PC-3 (cell line): ENCODE measurements at regions not wholly inside any gene's neighbourhood (a gene's known extent, or its start where the extent isn't known, plus 50 kb on each side); places are given as distances from the start of the nearest gene placed in this dataset.

ENCODE experiments used
- ATAC-seq: fragments of 200-7000 bp; cut with Tn5 transposase; 2 replicates; pipeline ENCODE4 v1.9.1; 2020; ENCODE audit warnings: mild to moderate bottlenecking, moderate library complexity
- BruUV-seq: library from RNA; stranded (reverse); fragments of 400-500 nt; replicated peaks from 2 replicates; lab custom pipeline; 2021; lab: Mats Ljungman, UMichigan
- CTCF ChIA-PET: fragments of 300-600 bp; sonication (Branson Sonifier 250); formaldehyde crosslinking; loops from one replicate; lab custom pipeline; 2022; ENCODE audit warnings: antibody characterized with exemption; lab: Charles Lee
- POLR2A ChIA-PET: fragments of 300-600 bp; sonication (Branson Sonifier 250); formaldehyde crosslinking; loops from one replicate; lab custom pipeline; 2022; ENCODE audit warnings: antibody characterized with exemption; ENCODE audit not compliant: unreplicated experiment; lab: Charles Lee
- DNase-seq: peaks from one replicate; pipeline ENCODE4 v3.0.0-alpha.2; 2015
- H2AFZ ChIP-seq: fragments of 300-600 bp; sonication (generic); 2 replicates; pipeline ENCODE4 v1.6.0; 2016; ENCODE audit warnings: antibody characterized with exemption, low read length
- H3F3A ChIP-seq: fragments of 300-600 bp; sonication (generic); one replicate; pipeline ENCODE4 v1.6.0; 2017; ENCODE audit warnings: antibody characterized with exemption, low read length, control low read depth, mild to moderate bottlenecking; ENCODE audit not compliant: unreplicated experiment
- H3K27ac ChIP-seq: fragments of 300-600 bp; sonication (generic); 2 replicates; pipeline ENCODE4 v1.5.1; 2016; ENCODE audit warnings: mild to moderate bottlenecking, low read length
- H3K27me3 ChIP-seq: fragments of 300-600 bp; sonication (generic); 2 replicates; pipeline ENCODE4 v1.6.1; 2016; ENCODE audit warnings: low read length, mixed read lengths
- H3K36me3 ChIP-seq: fragments of 300-600 bp; sonication (generic); 2 replicates; pipeline ENCODE4 v1.6.1; 2016; ENCODE audit warnings: low read depth, mixed run types, low read length, mixed read lengths
- H3K4me1 ChIP-seq: fragments of 300-600 bp; sonication (generic); 2 replicates; pipeline ENCODE4 v1.5.1; 2016; ENCODE audit warnings: low read length; ENCODE audit not compliant: insufficient read depth
- H3K4me2 ChIP-seq: fragments of 300-600 bp; sonication (generic); 2 replicates; pipeline ENCODE4 v1.6.0; 2016; ENCODE audit warnings: low read length
- H3K4me3 ChIP-seq: fragments of 300-600 bp; sonication (generic); 2 replicates; pipeline ENCODE4 v1.5.1; 2016; ENCODE audit warnings: mild to moderate bottlenecking, low read length, mixed read lengths
- H3K79me2 ChIP-seq: fragments of 300-600 bp; sonication (generic); 2 replicates; pipeline ENCODE4 v1.6.1; 2017; ENCODE audit warnings: low read length, mixed read lengths
- H3K9ac ChIP-seq: fragments of 300-600 bp; sonication (generic); 2 replicates; pipeline ENCODE4 v1.6.0; 2016; ENCODE audit warnings: mild to moderate bottlenecking, low read length
- H3K9me2 ChIP-seq: fragments of 300-600 bp; sonication (generic); replicated peaks from 2 replicates; pipeline ENCODE4 v1.6.1; 2016; ENCODE audit warnings: mixed run types, low read length, mixed read lengths
- H3K9me3 ChIP-seq: fragments of 300-600 bp; sonication (generic); 2 replicates; pipeline ENCODE4 v1.6.1; 2016; ENCODE audit warnings: low read length, mixed read lengths
- H4K20me1 ChIP-seq: fragments of 300-600 bp; sonication (generic); 2 replicates; pipeline ENCODE4 v1.6.1; 2016; ENCODE audit warnings: low read length, mixed read lengths
- EZH2 ChIP-seq: fragments of 300-600 bp; sonication (generic); IDR thresholded peaks from one replicate; pipeline ENCODE4 v1.6.1; 2017; ENCODE audit warnings: antibody characterized with exemption, mild to moderate bottlenecking, low read length; ENCODE audit not compliant: unreplicated experiment
- EZH2phosphoT487 ChIP-seq: fragments of 300-600 bp; sonication (generic); IDR thresholded peaks from 2 replicates; pipeline ENCODE4 v1.6.1; 2018; ENCODE audit warnings: mild to moderate bottlenecking, antibody characterized with exemption, low read length, borderline replicate concordance
- intact Hi-C: fragments of 100-400 bp; cut with micrococcal nuclease; formaldehyde crosslinking; loops from 2 replicates; pipeline ENCODE4 v1.9.0; 2023
- TF ChIP-seq, protein P1 (sequence below): fragments of 300-600 bp; sonication (generic); conservative IDR thresholded peaks from 2 replicates; pipeline ENCODE4 v1.5.1; 2017; ENCODE audit warnings: antibody characterized with exemption, low read depth, mild to moderate bottlenecking, low read length

DNA sequence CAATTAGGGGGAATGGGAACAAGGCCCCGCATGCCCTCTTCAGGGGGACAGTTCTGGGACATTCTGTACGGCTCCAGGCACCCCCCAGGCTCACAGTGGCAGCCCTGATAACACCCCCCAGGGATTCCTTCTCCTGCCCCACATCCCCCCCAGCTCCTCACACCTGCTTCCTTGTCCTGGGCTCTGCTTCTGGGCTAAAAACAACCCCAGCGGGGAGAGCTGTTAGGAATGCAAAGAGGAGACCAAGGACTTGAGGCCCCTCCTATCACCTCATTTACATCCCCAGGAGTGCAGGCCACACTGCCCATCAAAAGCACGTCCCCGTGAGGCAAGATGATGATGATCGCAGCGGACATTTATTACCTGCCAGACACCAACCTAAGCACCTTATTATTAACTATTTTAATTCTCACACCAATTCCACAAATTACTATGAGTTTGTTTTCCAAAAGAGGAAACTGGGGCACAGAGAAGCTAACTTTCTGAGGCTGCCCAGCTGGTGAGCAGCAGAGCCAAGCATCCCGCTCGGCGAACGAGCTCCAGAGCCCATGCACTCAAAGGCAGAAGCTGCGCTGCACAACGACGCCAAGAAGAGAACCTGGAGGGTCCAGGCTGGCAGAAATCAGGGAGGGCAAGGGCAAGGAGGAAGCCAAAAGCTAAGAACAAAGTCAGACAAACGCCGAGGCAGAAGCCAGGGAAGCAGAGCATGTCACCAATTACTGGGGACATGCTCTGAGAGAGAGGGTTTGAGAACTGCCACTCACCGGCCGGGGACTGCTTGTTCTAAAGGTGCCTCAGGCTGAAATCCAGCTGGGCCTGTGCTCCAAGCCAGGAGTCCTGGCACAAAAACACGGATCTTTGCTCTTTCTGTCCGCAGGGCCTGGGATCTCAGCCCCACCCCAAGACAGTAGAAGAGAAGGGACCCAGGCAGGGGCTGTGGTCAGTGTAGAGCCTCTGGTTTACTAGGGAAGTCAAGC is 76.2 kb upstream of the NSMCE3 start:
- no peaks in the 10 kb centered on the region for H3K79me2 ChIP-seq
- ATAC-seq: no peak
- H3K9me3 ChIP-seq: no peaks in the 10 kb centered on the region
- H4K20me1 ChIP-seq: no peaks in the 10 kb centered on the region
- H3K9ac ChIP-seq: no peak overlapping the region
- no peaks in the 10 kb centered on the region for H3F3A ChIP-seq
- H3K4me1 ChIP-seq: no peaks in the 10 kb centered on the region
- ChIA-PET POLR2A (interaction anchor here (0.6 kb wide), 1 partner anchor 385 kb away, joined by 27 read pairs; no protein-coding TSS in a partner anchor), CTCF (no interaction called here)
- H3K9me2 ChIP-seq: no peaks in the 10 kb centered on the region
- H3K4me2 ChIP-seq: no peak overlapping the region
- BruUV-seq: no TSS peak
- intact Hi-C loops: no loop called here
- H3K27ac ChIP-seq: no peak overlapping the region
- H3K27me3 ChIP-seq: peaks cover 76% of the 10 kb centered on the region
- no peaks in the 10 kb centered on the region for H3K36me3 ChIP-seq
- H2AFZ ChIP-seq: no peak overlapping the region
- DNase-seq: no peak
- no peak overlapping the region for H3K4me3 ChIP-seq
- TF ChIP-seq EZH2phosphoT487 (no peak), EZH2 (no peak)
- TF ChIP-seq, protein P1, sequence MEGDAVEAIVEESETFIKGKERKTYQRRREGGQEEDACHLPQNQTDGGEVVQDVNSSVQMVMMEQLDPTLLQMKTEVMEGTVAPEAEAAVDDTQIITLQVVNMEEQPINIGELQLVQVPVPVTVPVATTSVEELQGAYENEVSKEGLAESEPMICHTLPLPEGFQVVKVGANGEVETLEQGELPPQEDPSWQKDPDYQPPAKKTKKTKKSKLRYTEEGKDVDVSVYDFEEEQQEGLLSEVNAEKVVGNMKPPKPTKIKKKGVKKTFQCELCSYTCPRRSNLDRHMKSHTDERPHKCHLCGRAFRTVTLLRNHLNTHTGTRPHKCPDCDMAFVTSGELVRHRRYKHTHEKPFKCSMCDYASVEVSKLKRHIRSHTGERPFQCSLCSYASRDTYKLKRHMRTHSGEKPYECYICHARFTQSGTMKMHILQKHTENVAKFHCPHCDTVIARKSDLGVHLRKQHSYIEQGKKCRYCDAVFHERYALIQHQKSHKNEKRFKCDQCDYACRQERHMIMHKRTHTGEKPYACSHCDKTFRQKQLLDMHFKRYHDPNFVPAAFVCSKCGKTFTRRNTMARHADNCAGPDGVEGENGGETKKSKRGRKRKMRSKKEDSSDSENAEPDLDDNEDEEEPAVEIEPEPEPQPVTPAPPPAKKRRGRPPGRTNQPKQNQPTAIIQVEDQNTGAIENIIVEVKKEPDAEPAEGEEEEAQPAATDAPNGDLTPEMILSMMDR: no peak

DNA sequence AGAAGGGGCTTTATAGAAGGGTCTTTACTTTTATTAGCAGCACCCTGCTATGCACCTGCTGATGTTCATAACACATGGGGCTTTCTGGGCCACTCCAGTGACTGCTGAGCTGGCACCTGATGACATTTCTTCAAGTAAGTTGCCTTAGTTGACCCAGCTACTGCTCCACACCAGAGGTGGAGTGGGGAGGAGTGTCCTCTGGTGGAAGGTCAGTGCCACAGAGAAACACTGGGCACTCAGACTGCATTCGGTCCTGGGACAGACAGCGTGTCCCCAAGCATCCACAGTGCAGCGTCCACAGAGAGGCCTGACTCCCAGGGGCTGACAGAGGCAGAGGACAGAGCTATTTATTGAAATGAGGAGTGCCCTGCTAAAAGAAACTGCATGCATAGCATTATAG is 74.9 kb upstream of the NSMCE3 start:
- POLR2A ChIA-PET: no interaction called here
- Histone ChIP-seq H3K36me3 (no peaks in the 10 kb centered on the region), H3K27ac (no peak overlapping the region), H3K4me1 (no peaks in the 10 kb centered on the region), H3K4me2 (no peak overlapping the region), H3F3A (no peaks in the 10 kb centered on the region), H3K27me3 (peaks cover 83% of the 10 kb centered on the region), H3K4me3 (no peak overlapping the region), H2AFZ (no peak overlapping the region), H3K9me2 (no peaks in the 10 kb centered on the region), H3K9me3 (no peaks in the 10 kb centered on the region), H3K9ac (no peak overlapping the region), H4K20me1 (no peaks in the 10 kb centered on the region), H3K79me2 (no peaks in the 10 kb centered on the region)
- no TSS peak for BruUV-seq
- ATAC-seq (no peak), DNase-seq (no peak)
- TF ChIP-seq, protein P1: no peak
- TF ChIP-seq EZH2 (no peak), EZH2phosphoT487 (no peak)
- intact Hi-C loops: no loop called here
- CTCF ChIA-PET: interaction anchor here (0.6 kb wide), 1 partner anchor 32 kb away, joined by 3 read pairs; no protein-coding TSS in a partner anchor

DNA sequence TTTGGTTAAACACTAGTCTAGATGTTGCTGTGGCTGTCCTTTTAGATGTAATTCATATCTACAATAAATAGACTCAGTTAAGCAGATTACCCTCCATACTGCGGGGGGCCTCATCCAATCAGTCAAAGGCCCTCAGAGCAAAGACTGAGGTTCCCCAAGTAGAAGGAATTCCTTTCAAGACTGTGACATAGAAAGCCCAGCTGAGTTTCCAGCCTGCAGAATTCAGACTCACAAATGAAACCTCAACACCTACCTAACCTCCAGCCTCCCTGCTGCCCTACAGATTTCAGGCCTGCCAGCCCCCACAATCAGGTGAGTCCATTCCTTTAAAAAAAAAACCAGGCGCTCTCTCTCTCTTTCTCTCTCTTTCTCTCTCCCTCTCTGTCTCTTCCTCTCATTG is 73.6 kb upstream of the NSMCE3 start:
- no peak overlapping the region for H3K27ac ChIP-seq
- no peaks in the 10 kb centered on the region for H3K4me1 ChIP-seq
- H3K36me3 ChIP-seq: no peaks in the 10 kb centered on the region
- H3K9me2 ChIP-seq: no peaks in the 10 kb centered on the region
- ATAC-seq (no peak), DNase-seq (no peak)
- no peak overlapping the region for H3K4me3 ChIP-seq
- ChIA-PET CTCF (no interaction called here), POLR2A (no interaction called here)
- no peaks in the 10 kb centered on the region for H3K79me2 ChIP-seq
- H3F3A ChIP-seq: no peaks in the 10 kb centered on the region
- peaks cover 82% of the 10 kb centered on the region for H3K27me3 ChIP-seq
- H4K20me1 ChIP-seq: no peaks in the 10 kb centered on the region
- H3K9me3 ChIP-seq: no peaks in the 10 kb centered on the region
- intact Hi-C loops: no loop called here
- no peak overlapping the region for H2AFZ ChIP-seq
- TF ChIP-seq, protein P1: no peak
- no peak for TF ChIP-seq EZH2phosphoT487
- H3K4me2 ChIP-seq: no peak overlapping the region
- H3K9ac ChIP-seq: no peak overlapping the region
- no TSS peak for BruUV-seq
